ENCODE measurements at regions not wholly inside any gene's neighbourhood (a gene's known extent, or its start where the extent isn't known, plus 50 kb on each side); places are given as distances from the start of the nearest gene placed in this dataset.

DNA sequence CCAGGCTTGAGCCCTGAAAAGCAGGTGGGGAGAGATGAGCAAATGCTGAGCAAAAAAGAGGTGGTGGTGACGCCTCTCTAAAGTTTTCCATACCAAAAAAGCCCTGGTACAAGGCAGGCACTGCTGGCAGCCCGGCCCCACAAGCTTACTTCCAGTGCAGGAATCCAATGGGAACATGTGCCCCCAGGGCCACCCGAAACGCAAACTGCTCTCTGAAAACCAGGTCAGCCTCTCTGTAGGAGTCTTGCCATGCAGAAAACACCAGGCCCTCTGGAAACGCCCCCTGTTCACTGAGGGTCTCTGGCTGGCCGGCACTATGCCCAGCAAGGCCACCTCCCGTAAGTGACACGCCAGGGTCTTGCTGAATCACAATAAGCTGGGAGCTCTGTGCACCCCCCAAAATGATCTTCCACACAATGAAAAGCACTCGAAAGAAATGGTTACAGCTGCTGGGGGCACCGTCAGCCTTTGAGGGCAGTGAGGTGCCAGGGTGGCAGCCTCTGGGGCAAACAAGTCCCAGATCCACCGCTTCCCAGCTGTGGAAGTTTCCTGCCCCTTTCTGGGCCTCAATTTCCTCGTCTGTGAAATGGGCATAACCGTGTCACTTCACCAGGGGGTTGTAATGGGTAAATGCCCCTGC is 170.5 kb downstream of the TOMM20 start:
- Histone ChIP-seq H3K27ac (peak overlapping the region; percentile 8 to 97 (median 74)), H3K9me3 (no peaks in the 10 kb centered on the region), H3K4me1 (peaks cover 18 to 97% (median 48%) of the 10 kb centered on the region in 4 donors), H3K36me3 (no peaks in the 10 kb centered on the region), H3K27me3 (no peaks in the 10 kb centered on the region), H3K4me3 (no peak overlapping the region)
- DNase-seq = peak; percentile 8 to 61 (median 46)
- TF ChIP-seq CTCF (IDR thresholded peaks at IDR 0.05) = no peak
- no peak for TF ChIP-seq POLR2A (IDR thresholded peaks at IDR 0.05)

GRCh38 chr1:234957330-234958065 is 171.1 kb downstream of the TOMM20 start:
- H3K27me3 ChIP-seq = no peaks in the 10 kb centered on the region
- TF ChIP-seq POLR2A (IDR thresholded peaks at IDR 0.05) (peak in 1 of 2 donors; percentile 10), CTCF (IDR thresholded peaks at IDR 0.05) (no peak)
- peak; percentile 14 to 82 (median 71) for DNase-seq
- H3K9me3 ChIP-seq = no peaks in the 10 kb centered on the region
- no peaks in the 10 kb centered on the region for H3K36me3 ChIP-seq
- peaks cover 16 to 90% (median 44%) of the 10 kb centered on the region in 4 donors for H3K4me1 ChIP-seq
- peak overlapping the region; percentile 32 to 97 (median 74) for H3K27ac ChIP-seq
- H3K4me3 ChIP-seq = no peak overlapping the region

- H3K4me1 ChIP-seq = peaks cover 10 to 84% (median 38%) of the 10 kb centered on the region in 4 donors
Measured at GRCh38 chr1:234956821-234957329, 171.8 kb downstream of the TOMM20 start.

DNA sequence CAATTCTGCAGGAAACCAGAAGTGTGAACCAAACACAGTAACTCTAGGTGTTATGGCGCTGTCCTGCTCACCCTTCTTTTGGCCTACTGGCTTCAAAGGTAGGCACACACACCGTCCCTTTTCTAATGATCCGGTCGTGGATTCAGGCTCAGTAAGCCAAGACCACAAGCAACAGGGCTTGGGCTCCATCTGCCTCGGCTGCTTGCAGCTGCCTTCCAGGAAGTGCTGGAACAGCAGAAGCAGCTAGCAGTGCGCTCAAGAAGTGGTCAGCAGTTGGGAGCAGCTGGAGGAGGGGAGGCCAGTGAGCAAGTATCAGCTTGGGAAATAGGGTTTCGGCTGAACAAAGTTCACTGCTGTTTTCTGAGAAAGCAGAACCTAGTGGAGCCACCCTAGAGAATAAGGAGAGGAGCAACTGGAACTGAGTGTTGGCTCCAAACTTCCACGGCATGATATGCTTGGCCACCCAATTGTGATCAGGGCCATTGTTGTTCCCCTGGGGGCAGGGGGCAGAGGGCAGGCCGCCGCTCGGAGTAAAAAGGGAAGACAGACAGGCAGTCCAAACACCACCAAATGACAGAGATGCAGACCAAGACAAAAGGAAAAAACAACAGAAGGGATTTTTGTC is 173.4 kb downstream of the TOMM20 start:
- Histone ChIP-seq H3K4me1 (peaks cover 10 to 69% (median 30%) of the 10 kb centered on the region in 4 donors), H3K9me3 (no peaks in the 10 kb centered on the region), H3K27me3 (no peaks in the 10 kb centered on the region), H3K4me3 (no peak overlapping the region), H3K36me3 (no peaks in the 10 kb centered on the region), H3K27ac (peak overlapping the region; percentile 54 to 97 (median 82))
- DNase-seq = peak; percentile 54 to 86 (median 76)
- TF ChIP-seq POLR2A (IDR thresholded peaks at IDR 0.05) (peak in 1 of 2 donors; percentile 36), CTCF (IDR thresholded peaks at IDR 0.05) (peak in 1 of 6 experiments; percentile 9)

More at GRCh38 chr1:234956821-234957329, 171.8 kb downstream of the TOMM20 start:
- Histone ChIP-seq H3K9me3 (no peaks in the 10 kb centered on the region), H3K4me3 (no peak overlapping the region), H3K27me3 (no peaks in the 10 kb centered on the region), H3K36me3 (no peaks in the 10 kb centered on the region), H3K27ac (peak overlapping the region; percentile 40 to 97 (median 74))
- DNase-seq = peak in 2 of 3 donors; percentile 11 to 41
- TF ChIP-seq POLR2A (IDR thresholded peaks at IDR 0.05) = no peak
- TF ChIP-seq CTCF (IDR thresholded peaks at IDR 0.05) = no peak

DNA sequence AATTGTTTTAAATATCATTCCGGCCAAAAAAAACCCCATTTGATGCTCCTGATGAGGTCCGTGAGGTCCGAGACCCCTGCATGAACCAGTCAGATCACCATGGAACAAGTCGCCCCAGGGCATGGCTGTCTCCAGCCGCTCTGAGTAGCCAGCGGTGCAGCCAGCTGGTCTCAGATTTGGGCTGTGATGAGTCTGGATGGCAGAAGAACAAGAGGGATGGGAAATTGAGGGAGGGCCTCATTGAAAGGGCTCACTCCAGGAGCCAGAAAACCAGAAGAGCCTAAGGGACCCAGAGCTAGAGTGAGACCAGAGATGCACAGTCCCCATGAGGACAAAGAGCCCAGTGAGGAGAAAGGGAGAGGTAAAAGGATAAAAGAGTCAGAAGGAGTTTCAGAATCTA is 174.0 kb downstream of the TOMM20 start:
- Histone ChIP-seq H3K36me3 (no peaks in the 10 kb centered on the region), H3K4me1 (peaks cover 10 to 63% (median 30%) of the 10 kb centered on the region in 4 donors), H3K27ac (peak overlapping the region; percentile 54 to 97 (median 82)), H3K9me3 (no peaks in the 10 kb centered on the region), H3K4me3 (no peak overlapping the region), H3K27me3 (no peaks in the 10 kb centered on the region)
- TF ChIP-seq CTCF (IDR thresholded peaks at IDR 0.05) (no peak), POLR2A (IDR thresholded peaks at IDR 0.05) (no peak)
- peak in 1 of 3 donors; percentile 8 for DNase-seq
